ENCODE measurements at regions not wholly inside any gene's neighbourhood (a gene's known extent, or its start where the extent isn't known, plus 50 kb on each side); places are given as distances from the start of the nearest gene placed in this dataset.
A peak's percentile ranks its signal among the peaks of the same experiment; 100 is the strongest.
"Not testable (repeated sequence)": the region's sequence is repeated elsewhere in the genome, so short reads cannot be mapped to it uniquely, and the experiment has no call there.

- Histone ChIP-seq H3K36me3 (replicated peaks) (no peaks in the 10 kb centered on the region), H3K27me3 (replicated peaks) (no peaks in the 10 kb centered on the region), H3K27ac (no peak overlapping the region), H3K4me3 (ENCODE audit: low read depth, low read length) (no peak overlapping the region)
- DNase-seq, result peak; percentile 43
- in situ Hi-C loops (cut with HindIII; ENCODE audit: low pct_ligation_motif_present, low sequenced_read_pairs), result no loop called here
- no peak for TF ChIP-seq CTCF (IDR thresholded peaks at IDR 0.05; ENCODE audit: low read depth, low read length, missing control alignments)
Measured at GRCh38 chr3:145017959-145018358, 1046.3 kb downstream of the DIPK2A start.

- no peaks in the 10 kb centered on the region for H3K27me3 ChIP-seq (replicated peaks)
- no peak for TF ChIP-seq CTCF (IDR thresholded peaks at IDR 0.05; ENCODE audit: low read depth, low read length, missing control alignments)
- H3K4me3 ChIP-seq (ENCODE audit: low read depth, low read length), result no peak overlapping the region
- H3K36me3 ChIP-seq (replicated peaks), result no peaks in the 10 kb centered on the region
- in situ Hi-C loops (cut with HindIII; ENCODE audit: low pct_ligation_motif_present, low sequenced_read_pairs), result no loop called here
- H3K27ac ChIP-seq, result no peak overlapping the region
- DNase-seq, result no peak
Measured at GRCh38 chr3:145022447-145022846, 1050.8 kb downstream of the DIPK2A start.

- Histone ChIP-seq H3K27ac (no peak overlapping the region), H3K36me3 (replicated peaks) (no peaks in the 10 kb centered on the region), H3K27me3 (replicated peaks) (no peaks in the 10 kb centered on the region), H3K4me3 (ENCODE audit: low read depth, low read length) (no peak overlapping the region)
- DNase-seq, result no peak
- no peak for TF ChIP-seq CTCF (IDR thresholded peaks at IDR 0.05; ENCODE audit: low read depth, low read length, missing control alignments)
- in situ Hi-C loops (cut with HindIII; ENCODE audit: low pct_ligation_motif_present, low sequenced_read_pairs), result no loop called here
Measured at GRCh38 chr3:145024700-145025099, 1053.1 kb downstream of the DIPK2A start.

- in situ Hi-C loops (cut with HindIII; ENCODE audit: low pct_ligation_motif_present, low sequenced_read_pairs); DNase-seq: not testable (repeated sequence)
Measured at GRCh38 chr3:145027186-145027585, 1055.6 kb downstream of the DIPK2A start.

GRCh38 chr3:145032791-145033190 lies 1061.2 kb downstream of the DIPK2A start:
- H3K27ac ChIP-seq, result no peak overlapping the region
- DNase-seq, result no peak
- in situ Hi-C loops (cut with HindIII; ENCODE audit: low pct_ligation_motif_present, low sequenced_read_pairs), result no loop called here
- TF ChIP-seq CTCF (IDR thresholded peaks at IDR 0.05; ENCODE audit: low read depth, low read length, missing control alignments), result no peak
- H3K27me3 ChIP-seq (replicated peaks), result no peaks in the 10 kb centered on the region
- no peaks in the 10 kb centered on the region for H3K36me3 ChIP-seq (replicated peaks)
- H3K4me3 ChIP-seq (ENCODE audit: low read depth, low read length), result no peak overlapping the region

More at GRCh38 chr3:145027186-145027585, 1055.6 kb downstream of the DIPK2A start:
- not testable (repeated sequence) for H3K36me3 ChIP-seq (replicated peaks); H3K27me3 ChIP-seq (replicated peaks); H3K4me3 ChIP-seq (ENCODE audit: low read depth, low read length); H3K27ac ChIP-seq

- Histone ChIP-seq H3K27ac (no peak overlapping the region), H3K27me3 (replicated peaks) (no peaks in the 10 kb centered on the region), H3K36me3 (replicated peaks) (no peaks in the 10 kb centered on the region), H3K4me3 (ENCODE audit: low read depth, low read length) (no peak overlapping the region)
- in situ Hi-C loops (cut with HindIII; ENCODE audit: low pct_ligation_motif_present, low sequenced_read_pairs), result no loop called here
- no peak for DNase-seq
- TF ChIP-seq CTCF (IDR thresholded peaks at IDR 0.05; ENCODE audit: low read depth, low read length, missing control alignments), result no peak
Measured at GRCh38 chr3:145035682-145036081, 1064.1 kb downstream of the DIPK2A start.

GRCh38 chr3:145054055-145054454 lies 1082.4 kb downstream of the DIPK2A start:
- H3K27ac ChIP-seq; H3K27me3 ChIP-seq (replicated peaks); H3K4me3 ChIP-seq (ENCODE audit: low read depth, low read length); DNase-seq; H3K36me3 ChIP-seq (replicated peaks); in situ Hi-C loops (cut with HindIII; ENCODE audit: low pct_ligation_motif_present, low sequenced_read_pairs): not testable (repeated sequence)
